ENCODE measurements at regions not wholly inside any gene's neighbourhood (a gene's known extent, or its start where the extent isn't known, plus 50 kb on each side); places are given as distances from the start of the nearest gene placed in this dataset.

DNA sequence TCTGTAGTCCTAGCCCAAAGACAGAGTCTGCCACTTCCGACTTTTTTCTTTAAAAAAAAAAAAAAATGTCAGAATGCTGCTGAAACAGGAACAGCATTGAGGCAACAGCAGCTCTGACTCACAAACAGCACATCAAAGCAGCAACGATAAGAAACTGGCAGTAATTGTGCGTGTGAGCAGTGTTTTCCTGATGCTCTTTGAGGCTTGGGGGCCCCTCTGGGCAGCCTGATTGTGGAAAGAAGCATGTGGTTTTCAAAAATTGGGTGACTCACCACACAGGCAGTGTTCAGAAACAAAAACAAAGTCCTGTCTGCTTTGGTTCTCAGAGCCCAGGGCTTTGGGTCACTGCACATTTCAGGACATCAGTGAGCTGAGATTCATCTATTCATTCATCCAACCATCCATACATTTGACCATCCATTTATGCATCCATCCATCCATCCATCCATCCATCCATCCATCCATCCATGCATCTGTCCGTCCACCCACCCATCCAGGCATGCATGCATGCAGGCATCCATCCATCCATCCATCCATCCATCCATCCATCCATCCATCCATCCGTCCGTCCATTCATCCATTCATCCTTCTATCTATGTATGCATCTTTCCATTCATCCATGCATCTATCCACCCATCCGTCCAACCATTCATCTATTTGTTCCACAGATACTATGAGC lies 308.4 kb downstream of the RPLP1 start:
- H3K9ac ChIP-seq (ENCODE audit: low read length), result peak overlapping the region; percentile 17; the same call in 1 of the 2 replicates

DNA sequence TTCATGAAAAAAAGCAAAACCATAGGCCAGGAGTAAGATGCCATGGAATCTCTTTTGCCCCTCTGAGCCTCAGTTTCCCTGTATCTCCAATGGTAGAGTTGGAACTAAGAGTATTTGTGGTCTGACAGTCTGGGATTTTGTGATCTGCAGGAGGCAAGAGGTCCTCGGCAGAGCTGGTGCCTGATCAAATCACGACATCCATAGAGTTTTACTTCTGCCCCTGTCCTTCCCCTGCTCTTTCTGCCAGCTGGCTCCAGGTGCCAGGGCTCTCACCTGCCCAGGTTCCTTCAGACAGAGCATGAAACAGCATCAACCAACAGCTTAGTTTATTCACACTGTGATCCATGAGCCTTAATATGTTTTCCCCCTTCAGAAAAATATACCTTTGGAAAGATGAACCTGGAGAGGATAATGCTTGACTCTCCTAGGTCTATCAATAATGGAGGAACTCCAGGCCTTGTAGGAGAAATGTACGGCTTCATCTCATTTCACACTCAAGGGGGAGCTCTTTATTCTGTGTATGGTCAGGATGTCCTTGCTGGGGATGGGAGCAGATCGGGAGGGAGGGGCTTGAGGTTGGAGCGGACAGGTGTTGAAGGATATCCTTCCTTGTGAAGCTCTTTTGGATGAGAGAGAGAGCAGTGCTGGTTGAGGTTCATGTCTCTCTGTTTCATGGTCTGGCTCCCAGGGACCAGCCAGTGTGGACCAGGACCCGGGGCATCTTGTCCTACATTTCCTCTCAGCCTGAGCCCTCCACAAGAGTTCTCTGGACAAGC lies 309.9 kb downstream of the RPLP1 start:
- no peaks in the 10 kb centered on the region for H3K79me2 ChIP-seq (ENCODE audit: insufficient read depth, low read length)
- H3K27me3 ChIP-seq (ENCODE audit: insufficient read depth, low read length), result no peaks in the 10 kb centered on the region
- no peak for TF ChIP-seq EZH2 (IDR thresholded peaks at IDR 0.05; ENCODE audit: borderline replicate concordance, low read length)
- TF ChIP-seq, protein P1, sequence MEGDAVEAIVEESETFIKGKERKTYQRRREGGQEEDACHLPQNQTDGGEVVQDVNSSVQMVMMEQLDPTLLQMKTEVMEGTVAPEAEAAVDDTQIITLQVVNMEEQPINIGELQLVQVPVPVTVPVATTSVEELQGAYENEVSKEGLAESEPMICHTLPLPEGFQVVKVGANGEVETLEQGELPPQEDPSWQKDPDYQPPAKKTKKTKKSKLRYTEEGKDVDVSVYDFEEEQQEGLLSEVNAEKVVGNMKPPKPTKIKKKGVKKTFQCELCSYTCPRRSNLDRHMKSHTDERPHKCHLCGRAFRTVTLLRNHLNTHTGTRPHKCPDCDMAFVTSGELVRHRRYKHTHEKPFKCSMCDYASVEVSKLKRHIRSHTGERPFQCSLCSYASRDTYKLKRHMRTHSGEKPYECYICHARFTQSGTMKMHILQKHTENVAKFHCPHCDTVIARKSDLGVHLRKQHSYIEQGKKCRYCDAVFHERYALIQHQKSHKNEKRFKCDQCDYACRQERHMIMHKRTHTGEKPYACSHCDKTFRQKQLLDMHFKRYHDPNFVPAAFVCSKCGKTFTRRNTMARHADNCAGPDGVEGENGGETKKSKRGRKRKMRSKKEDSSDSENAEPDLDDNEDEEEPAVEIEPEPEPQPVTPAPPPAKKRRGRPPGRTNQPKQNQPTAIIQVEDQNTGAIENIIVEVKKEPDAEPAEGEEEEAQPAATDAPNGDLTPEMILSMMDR (IDR thresholded peaks at IDR 0.05; ENCODE audit: low read length), result peak; percentile 79; the same call in 1 of the 2 replicates
- H3K4me1 ChIP-seq (ENCODE audit: insufficient read depth, low read length, severe bottlenecking), result peaks cover 51% of the 10 kb centered on the region
- H3K9ac ChIP-seq (ENCODE audit: low read length), result no peak overlapping the region
- H3K4me2 ChIP-seq (ENCODE audit: low read length), result no peak overlapping the region; the same call in 1 of the 2 replicates
- no peaks in the 10 kb centered on the region for H3K36me3 ChIP-seq (ENCODE audit: insufficient read depth, low read length)
- no peak overlapping the region for H3K4me3 ChIP-seq (ENCODE audit: low read depth, low read length, poor library complexity, severe bottlenecking)
- peak overlapping the region; percentile 35 for H3K27ac ChIP-seq (ENCODE audit: low read depth, low read length, poor library complexity, severe bottlenecking)
- H3K9me3 ChIP-seq (ENCODE audit: low read length), result peaks cover 14% of the 10 kb centered on the region
- 0 out of 2 replicates have a peak, but pooled peaks cover 2% of the 10 kb centered on the region for H3F3A ChIP-seq (ENCODE audit: insufficient read depth, low read length)
- H3K9me2 ChIP-seq (ENCODE audit: low read depth, low read length), result no peaks in the 10 kb centered on the region
- no peaks in the 10 kb centered on the region for H4K20me1 ChIP-seq (ENCODE audit: insufficient read depth, low read length)
- H2AFZ ChIP-seq (ENCODE audit: low read length), result no peak overlapping the region

More for the DNA sequence above, 308.4 kb downstream of the RPLP1 start:
- no peak overlapping the region for H2AFZ ChIP-seq (ENCODE audit: low read length)
- no peaks in the 10 kb centered on the region for H3K9me3 ChIP-seq (ENCODE audit: low read length)
- H3K4me1 ChIP-seq (ENCODE audit: insufficient read depth, low read length, severe bottlenecking), result peaks cover 55% of the 10 kb centered on the region
- H3F3A ChIP-seq (ENCODE audit: insufficient read depth, low read length), result 0 out of 2 replicates have a peak, but pooled peaks cover 2% of the 10 kb centered on the region
- TF ChIP-seq, protein P1 (IDR thresholded peaks at IDR 0.05; ENCODE audit: low read length), result no peak
- TF ChIP-seq EZH2 (IDR thresholded peaks at IDR 0.05; ENCODE audit: borderline replicate concordance, low read length), result no peak
- H3K36me3 ChIP-seq (ENCODE audit: insufficient read depth, low read length), result no peaks in the 10 kb centered on the region
- no peak overlapping the region for H3K4me3 ChIP-seq (ENCODE audit: low read depth, low read length, poor library complexity, severe bottlenecking)
- peak overlapping the region; percentile 88 for H3K27ac ChIP-seq (ENCODE audit: low read depth, low read length, poor library complexity, severe bottlenecking)
- no peaks in the 10 kb centered on the region for H3K27me3 ChIP-seq (ENCODE audit: insufficient read depth, low read length)
- no peaks in the 10 kb centered on the region for H3K9me2 ChIP-seq (ENCODE audit: low read depth, low read length)
- no peaks in the 10 kb centered on the region for H3K79me2 ChIP-seq (ENCODE audit: insufficient read depth, low read length)
- peak overlapping the region; percentile 38 for H3K4me2 ChIP-seq (ENCODE audit: low read length)
- H4K20me1 ChIP-seq (ENCODE audit: insufficient read depth, low read length), result no peaks in the 10 kb centered on the region

DNA sequence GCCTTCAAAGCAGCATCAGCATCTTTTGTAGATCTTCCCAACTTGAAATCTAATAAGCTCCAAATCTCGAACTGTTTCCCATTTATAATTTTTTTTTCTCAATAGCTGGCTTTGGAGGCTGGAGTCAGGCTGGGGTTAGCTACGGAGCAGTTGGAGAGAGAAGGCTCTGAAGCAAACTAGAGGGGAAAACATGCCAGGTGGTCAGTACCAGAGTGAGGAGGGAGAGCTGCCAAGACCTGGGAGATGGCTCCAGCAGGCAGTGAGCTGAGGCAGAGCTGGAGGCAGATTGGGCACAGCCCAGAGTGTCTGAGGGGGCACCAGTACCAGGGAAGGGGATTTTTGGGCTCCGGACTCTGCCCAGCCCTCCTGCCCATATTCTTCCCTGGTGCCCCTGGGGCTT lies 311.2 kb downstream of the RPLP1 start:
- Histone ChIP-seq H2AFZ (ENCODE audit: low read length) (no peak overlapping the region), H3K9ac (ENCODE audit: low read length) (no peak overlapping the region), H3K27me3 (ENCODE audit: insufficient read depth, low read length) (no peaks in the 10 kb centered on the region), H3F3A (ENCODE audit: insufficient read depth, low read length) (0 out of 2 replicates have a peak, but pooled peaks cover 2% of the 10 kb centered on the region), H3K4me1 (ENCODE audit: insufficient read depth, low read length, severe bottlenecking) (peaks cover 43% of the 10 kb centered on the region), H3K36me3 (ENCODE audit: insufficient read depth, low read length) (no peaks in the 10 kb centered on the region), H3K4me3 (ENCODE audit: low read depth, low read length, poor library complexity, severe bottlenecking) (no peak overlapping the region), H3K27ac (ENCODE audit: low read depth, low read length, poor library complexity, severe bottlenecking) (no peak overlapping the region), H3K9me3 (ENCODE audit: low read length) (peaks cover 19% of the 10 kb centered on the region), H4K20me1 (ENCODE audit: insufficient read depth, low read length) (no peaks in the 10 kb centered on the region), H3K4me2 (ENCODE audit: low read length) (no peak overlapping the region), H3K79me2 (ENCODE audit: insufficient read depth, low read length) (no peaks in the 10 kb centered on the region), H3K9me2 (ENCODE audit: low read depth, low read length) (no peaks in the 10 kb centered on the region)
- TF ChIP-seq, protein P1 (IDR thresholded peaks at IDR 0.05; ENCODE audit: low read length), result no peak
- no peak for TF ChIP-seq EZH2 (IDR thresholded peaks at IDR 0.05; ENCODE audit: borderline replicate concordance, low read length)
